HG03571 (cell line): ENCODE measurements at regions not wholly inside any gene's neighbourhood (a gene's known extent, or its start where the extent isn't known, plus 50 kb on each side); places are given as distances from the start of the nearest gene placed in this dataset.

ENCODE experiments used
- ATAC-seq: cut with Tn5 transposase; IDR thresholded peaks from one replicate; pipeline ENCODE4 v1.9.1; 2021; ENCODE audit not compliant: unreplicated experiment

DNA sequence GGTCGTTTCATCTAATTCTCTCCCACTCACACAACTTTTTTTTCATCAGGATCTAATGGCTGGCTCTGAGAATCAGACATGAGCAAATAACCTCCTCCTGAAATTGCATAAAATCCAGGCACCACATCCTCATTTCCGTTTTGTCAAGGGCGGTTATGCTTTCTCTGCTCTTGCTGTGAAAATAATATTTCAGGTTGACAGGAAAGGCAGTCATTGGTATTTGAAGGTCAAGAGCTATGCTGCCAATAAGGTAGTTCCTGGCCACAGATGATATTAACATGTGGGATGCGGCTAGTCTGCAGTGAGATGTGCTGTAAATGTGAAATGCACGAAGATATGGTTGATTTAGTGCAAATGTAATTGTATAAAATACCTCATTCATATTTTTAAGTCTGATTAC is 870.2 kb upstream of the TMEM132C start:
- no peak for ATAC-seq

GRCh38 chr12:127398016-127398710 is 868.8 kb upstream of the TMEM132C start:
- no peak for ATAC-seq

DNA sequence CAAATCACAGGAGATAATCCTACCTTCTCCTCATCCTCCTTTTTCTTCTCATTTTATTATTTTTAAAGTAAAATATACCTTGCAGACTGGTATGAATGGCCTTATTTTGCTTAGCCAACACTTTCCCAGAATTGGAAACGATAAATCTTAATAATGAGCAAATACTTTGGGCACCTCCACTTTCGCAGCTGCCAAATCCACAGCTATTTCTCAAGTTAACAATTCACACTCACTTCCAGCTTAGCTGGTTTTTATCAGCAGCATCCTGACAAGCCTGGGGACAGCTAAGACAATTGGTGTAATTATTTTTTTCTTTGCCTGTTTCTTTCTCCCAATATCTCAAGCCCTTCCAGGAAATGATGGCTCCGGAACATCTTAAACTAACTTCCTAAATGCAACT is 867.5 kb upstream of the TMEM132C start:
- ATAC-seq: no peak

DNA sequence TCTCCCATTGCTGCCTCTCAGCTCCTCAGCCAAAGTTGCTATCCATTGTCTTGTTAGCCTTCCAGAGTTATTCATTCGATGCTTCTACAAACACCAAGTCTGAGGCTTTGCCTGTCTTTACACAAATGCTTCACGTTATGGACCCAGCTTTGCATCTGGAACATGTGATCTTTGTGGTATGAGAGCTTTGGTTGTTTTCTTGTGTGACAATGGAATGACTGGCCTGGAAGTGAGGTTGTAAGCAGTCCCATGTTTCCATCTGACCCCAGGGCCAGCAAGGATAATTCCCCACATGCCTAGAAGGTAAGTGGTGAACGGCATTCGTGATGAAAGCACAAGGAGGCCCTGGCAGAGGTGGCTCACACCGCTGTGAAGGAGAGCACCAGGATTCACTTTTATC is 866.7 kb upstream of the TMEM132C start:
- no peak for ATAC-seq

GRCh38 chr12:127401005-127401404 is 866.0 kb upstream of the TMEM132C start:
- ATAC-seq: no peak

DNA sequence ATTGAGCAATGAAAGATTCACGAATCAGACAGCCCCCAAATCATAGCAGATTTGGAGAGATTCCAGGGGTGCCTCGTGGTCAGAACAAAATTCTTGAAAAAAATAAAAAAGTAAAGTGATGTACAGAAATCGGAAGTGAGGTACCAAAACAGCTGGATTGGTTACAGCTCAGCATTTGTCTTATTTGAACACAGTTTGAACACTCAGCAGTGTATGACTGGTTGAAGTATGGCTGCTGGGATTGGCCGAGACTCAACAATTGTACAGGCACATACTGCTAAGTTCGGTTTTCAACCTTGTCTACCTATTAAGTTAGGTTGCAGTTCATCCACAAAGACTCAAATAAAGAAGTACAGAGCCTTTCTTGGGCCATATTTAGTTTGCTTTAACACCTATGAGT is 865.4 kb upstream of the TMEM132C start:
- ATAC-seq: no peak

DNA sequence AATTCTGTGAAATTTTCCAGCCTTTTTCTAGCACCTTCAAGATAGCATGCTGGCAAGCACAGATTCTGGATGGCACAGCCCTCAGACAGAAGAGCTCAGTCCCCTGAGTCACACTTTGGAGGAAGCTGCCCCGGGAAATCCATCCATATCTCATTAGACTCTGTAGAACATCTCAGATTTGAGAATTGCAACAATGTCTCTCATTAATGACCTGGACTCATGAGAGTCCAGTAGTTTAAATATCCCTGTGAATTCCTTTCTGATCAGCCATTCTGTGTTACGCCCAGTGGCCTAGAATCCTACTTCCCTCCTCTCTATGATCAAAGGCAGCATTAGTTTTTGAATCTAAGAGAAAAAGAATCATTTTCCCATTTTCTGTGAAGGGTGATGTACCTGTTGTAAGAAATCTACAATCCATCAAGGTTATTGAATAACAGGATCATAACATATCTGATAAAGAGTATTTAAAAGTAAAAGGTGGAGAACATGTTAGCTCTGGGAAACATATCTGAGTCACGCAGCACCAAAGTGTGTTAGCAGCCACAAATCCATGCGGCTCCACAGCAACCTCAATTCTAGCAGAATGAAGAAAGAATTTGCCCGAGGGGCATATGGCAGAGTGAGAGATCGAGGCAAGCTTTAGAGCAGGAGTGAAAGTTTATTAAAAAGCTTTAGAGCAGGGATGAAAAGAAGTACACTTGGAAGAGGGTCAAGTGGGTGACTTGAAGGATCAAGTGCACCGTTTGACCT is 855.6 kb upstream of the TMEM132C start:
- no peak for ATAC-seq

- no peak for ATAC-seq
Observed at GRCh38 chr12:127411981-127412380, 855.0 kb upstream of the TMEM132C start.

DNA sequence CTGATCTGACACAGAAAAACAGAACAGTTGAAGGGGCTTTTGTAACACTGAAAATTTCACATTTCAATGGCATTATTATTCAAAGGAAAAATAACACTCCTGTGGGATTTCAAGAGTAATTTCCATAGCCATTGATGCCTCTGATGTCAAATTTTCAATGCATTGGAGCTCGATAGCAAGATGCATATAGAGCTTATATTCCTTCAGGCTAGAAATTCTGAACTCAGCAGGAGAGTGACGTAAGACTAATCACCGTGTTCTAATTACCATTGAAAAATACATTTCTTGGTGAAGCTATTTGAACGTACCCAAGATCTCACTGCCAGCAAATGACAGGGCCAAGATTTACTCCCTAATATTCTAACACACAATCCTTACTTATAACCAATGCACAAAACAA is 854.1 kb upstream of the TMEM132C start:
- ATAC-seq: no peak

DNA sequence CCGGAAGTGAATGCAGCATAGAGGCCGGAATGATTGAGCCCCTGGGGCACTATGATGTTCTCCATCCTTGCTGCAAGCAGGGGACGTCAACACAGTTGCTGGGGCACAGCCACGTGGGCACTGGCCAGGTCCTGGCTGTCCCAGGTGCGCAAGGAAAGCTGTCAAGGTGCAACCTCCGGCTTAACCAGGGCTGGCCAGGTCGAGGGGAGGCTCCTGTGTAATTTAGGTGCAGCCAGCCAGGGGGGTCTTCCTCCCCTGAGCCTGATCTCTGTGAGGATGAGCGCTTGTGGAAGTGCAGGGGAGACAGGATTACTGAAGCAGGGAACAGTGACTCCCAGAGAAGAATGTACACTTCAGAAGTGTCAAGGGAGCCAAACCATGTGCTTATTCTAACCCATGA is 852.8 kb upstream of the TMEM132C start:
- no peak for ATAC-seq

DNA sequence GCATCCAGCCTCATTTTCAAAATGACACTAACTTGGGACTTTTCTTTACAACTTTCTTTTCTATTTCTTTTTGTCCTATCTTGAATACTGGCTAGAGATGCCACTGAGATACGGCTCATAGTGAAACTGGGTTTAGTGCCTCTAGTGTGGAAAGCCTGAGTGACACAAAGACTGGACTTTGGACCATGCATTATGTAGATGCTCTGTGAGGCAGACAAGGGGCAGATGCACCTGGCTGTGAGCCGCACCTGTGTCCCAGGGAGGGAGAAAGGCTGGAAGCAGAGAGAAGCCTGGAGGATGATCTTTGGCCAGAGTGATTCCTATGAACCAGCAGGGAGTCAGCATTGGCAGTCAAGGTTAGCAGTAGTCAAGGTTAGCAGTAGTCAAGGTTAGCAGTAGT is 852.3 kb upstream of the TMEM132C start:
- ATAC-seq: no peak

- ATAC-seq: no peak
Observed at GRCh38 chr12:127416796-127417195, 850.2 kb upstream of the TMEM132C start.

- ATAC-seq: no peak
Observed at GRCh38 chr12:127419111-127419510, 847.9 kb upstream of the TMEM132C start.

GRCh38 chr12:127421614-127422013 is 845.4 kb upstream of the TMEM132C start:
- no peak for ATAC-seq

DNA sequence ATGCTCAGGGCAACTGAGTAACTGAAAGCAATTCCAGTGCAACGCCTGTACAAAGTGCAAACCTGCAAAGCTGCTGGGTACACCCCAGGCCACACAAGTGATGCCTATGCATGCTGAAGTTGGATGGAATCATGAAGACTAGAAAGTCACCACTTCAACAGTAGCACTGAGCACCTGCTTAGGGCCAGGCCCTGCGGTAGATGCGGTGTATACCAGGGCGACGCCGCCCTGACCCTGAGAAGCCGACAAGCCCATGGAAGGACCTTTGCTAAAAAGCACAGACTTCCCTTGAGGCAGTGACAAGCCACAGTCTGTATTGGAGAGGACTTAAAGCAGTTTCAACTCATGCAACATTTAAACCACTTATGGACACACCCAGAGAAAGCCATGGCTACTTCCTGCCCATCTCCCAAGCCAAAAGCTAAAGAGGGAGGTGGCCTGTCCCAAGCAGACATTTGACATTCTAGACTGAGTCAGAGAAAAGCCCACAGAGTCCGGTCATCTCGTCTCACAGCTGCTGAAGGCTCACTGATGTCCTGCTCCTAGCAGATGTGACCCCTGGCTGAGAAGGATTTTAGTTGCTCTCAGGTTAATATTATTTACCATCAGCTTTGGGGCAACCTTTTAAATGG is 843.9 kb upstream of the TMEM132C start:
- ATAC-seq: no peak

GRCh38 chr12:127425474-127425873 is 841.5 kb upstream of the TMEM132C start:
- no peak for ATAC-seq

- ATAC-seq: no peak
Observed at GRCh38 chr12:127428420-127428819, 838.5 kb upstream of the TMEM132C start.

GRCh38 chr12:127429551-127430285 is 837.3 kb upstream of the TMEM132C start:
- no peak for ATAC-seq

DNA sequence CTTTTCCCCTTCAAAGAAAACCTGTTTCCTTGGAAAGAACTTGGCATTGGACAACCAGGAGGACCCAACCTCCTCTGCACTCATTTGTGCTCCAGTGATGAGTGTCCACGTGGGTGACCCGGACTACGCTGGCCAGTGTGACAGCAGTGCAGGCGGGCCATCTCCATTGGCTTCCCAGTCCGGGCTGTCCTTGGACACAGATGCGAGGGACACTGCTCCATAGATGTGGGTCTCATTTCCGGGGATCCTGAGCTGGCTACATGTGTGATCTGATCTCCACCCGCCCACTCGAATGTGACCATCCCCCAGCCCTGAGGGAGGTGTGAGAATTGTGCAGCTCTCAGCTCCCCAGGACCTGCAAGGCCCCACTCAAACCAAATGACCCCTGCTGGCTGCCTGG is 836.6 kb upstream of the TMEM132C start:
- no peak for ATAC-seq

- ATAC-seq: no peak
Observed at GRCh38 chr12:127431177-127431576, 835.8 kb upstream of the TMEM132C start.

- no peak for ATAC-seq
Observed at GRCh38 chr12:127431594-127431993, 835.4 kb upstream of the TMEM132C start.

DNA sequence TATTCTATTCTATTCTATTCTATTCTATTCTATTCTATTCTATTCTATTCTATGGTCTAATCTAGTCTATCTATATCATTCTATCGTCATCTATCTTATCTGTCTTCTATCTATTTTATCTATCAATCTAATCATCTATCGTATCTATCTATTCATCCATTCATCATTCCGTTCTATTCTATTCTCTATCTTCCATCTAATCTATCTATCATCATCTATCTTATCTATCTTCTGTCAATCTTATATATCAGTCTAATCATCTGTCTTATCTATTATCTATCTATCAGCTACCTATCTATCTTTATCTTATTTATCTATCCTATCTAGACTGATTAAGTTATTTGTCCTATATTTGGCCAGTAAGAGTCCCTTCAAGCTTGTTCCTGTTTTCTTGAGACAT is 831.5 kb upstream of the TMEM132C start:
- ATAC-seq: no peak
